Esophagus squamous epithelium (tissue), 4 donors: ENCODE measurements at regions not wholly inside any gene's neighbourhood (a gene's known extent, or its start where the extent isn't known, plus 50 kb on each side); places are given as distances from the start of the nearest gene placed in this dataset.

Experiments used
- POLR2A ChIP-seq, 4 donors: fragments of 450-650 bp; IDR thresholded peaks; one replicate each; pipeline ENCODE4 v1.6.1; 2017; ENCODE audit warnings: antibody characterized with exemption in 4 of 4, mild to moderate bottlenecking in 4 of 4, moderate library complexity in 3 of 4
- TF ChIP-seq, protein P1 (sequence below), 6 experiments: fragments of 450-650 bp in 4 of 6; fragments of 200-600 bp in 2 of 6; sonication (generic) in 2 of 6; IDR thresholded peaks; one replicate each; pipeline ENCODE4 v1.5.1; 2016 to 2019; ENCODE audit warnings: antibody characterized with exemption in 6 of 6, mild to moderate bottlenecking in 4 of 6, moderate library complexity in 4 of 6

DNA sequence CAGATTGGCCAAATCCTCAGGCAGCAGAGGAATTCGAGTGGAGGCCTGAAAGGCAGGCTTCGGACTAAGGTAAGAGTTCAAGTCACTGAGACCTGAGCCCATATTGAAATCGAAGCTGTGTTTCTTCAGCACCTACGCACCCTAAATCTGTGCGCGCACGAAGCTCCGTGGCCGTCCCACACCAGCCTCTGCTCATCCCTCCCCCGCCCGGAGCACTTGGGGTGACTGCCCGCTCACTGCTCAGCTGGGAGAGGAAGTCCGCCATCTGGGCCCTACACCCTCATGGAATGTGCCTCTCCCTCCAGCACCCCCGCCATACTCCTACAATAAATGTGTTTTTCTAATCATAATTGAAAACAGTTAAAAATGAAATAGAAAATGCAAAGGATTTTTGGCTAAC is 734.5 kb downstream of the GALR1 start:
- TF ChIP-seq, protein P1, sequence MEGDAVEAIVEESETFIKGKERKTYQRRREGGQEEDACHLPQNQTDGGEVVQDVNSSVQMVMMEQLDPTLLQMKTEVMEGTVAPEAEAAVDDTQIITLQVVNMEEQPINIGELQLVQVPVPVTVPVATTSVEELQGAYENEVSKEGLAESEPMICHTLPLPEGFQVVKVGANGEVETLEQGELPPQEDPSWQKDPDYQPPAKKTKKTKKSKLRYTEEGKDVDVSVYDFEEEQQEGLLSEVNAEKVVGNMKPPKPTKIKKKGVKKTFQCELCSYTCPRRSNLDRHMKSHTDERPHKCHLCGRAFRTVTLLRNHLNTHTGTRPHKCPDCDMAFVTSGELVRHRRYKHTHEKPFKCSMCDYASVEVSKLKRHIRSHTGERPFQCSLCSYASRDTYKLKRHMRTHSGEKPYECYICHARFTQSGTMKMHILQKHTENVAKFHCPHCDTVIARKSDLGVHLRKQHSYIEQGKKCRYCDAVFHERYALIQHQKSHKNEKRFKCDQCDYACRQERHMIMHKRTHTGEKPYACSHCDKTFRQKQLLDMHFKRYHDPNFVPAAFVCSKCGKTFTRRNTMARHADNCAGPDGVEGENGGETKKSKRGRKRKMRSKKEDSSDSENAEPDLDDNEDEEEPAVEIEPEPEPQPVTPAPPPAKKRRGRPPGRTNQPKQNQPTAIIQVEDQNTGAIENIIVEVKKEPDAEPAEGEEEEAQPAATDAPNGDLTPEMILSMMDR (IDR thresholded peaks at IDR 0.05), result no peak
- TF ChIP-seq POLR2A (IDR thresholded peaks at IDR 0.05), result no peak
